BE2C (cell line): ENCODE measurements at regions not wholly inside any gene's neighbourhood (a gene's known extent, or its start where the extent isn't known, plus 50 kb on each side); places are given as distances from the start of the nearest gene placed in this dataset.

Experiments used
- DNase-seq: peaks from one replicate; pipeline ENCODE4 v3.0.0-alpha.2; 2020
- H3K27me3 ChIP-seq: fragments of 250-450 bp; sonication (Bioruptor Pico); 2 replicates; pipeline ENCODE4 v1.5.1; 2020; ENCODE audit warnings: mild to moderate bottlenecking
- H3K36me3 ChIP-seq: fragments of 250-450 bp; sonication (Bioruptor Pico); 2 replicates; pipeline ENCODE4 v1.5.1; 2020; ENCODE audit warnings: mild to moderate bottlenecking
- H3K4me1 ChIP-seq: fragments of 250-450 bp; sonication (Bioruptor Pico); 2 replicates; pipeline ENCODE4 v1.5.1; 2020
- H3K4me3 ChIP-seq: 2 replicates; pipeline ENCODE4 v1.5.1; 2011; ENCODE audit warnings: low read depth, low read length
- H3K9me3 ChIP-seq: fragments of 250-450 bp; sonication (Bioruptor Pico); 2 replicates; pipeline ENCODE4 v1.5.1; 2020
- CTCF ChIP-seq: IDR thresholded peaks from 2 replicates; pipeline ENCODE4 v1.5.1; 2012; ENCODE audit warnings: mild to moderate bottlenecking, low read depth, low read length

GRCh38 chr4:10345381-10345784 is 111.8 kb downstream of the ZNF518B start:
- no peak for TF ChIP-seq CTCF
- Histone ChIP-seq H3K4me1 (no peaks in the 10 kb centered on the region), H3K9me3 (no peaks in the 10 kb centered on the region), H3K36me3 (no peaks in the 10 kb centered on the region), H3K27me3 (no peaks in the 10 kb centered on the region), H3K4me3 (no peak overlapping the region)
- no peak for DNase-seq

GRCh38 chr4:10344824-10345223 is 112.4 kb downstream of the ZNF518B start:
- TF ChIP-seq CTCF = no peak
- Histone ChIP-seq H3K27me3 (no peaks in the 10 kb centered on the region), H3K4me3 (no peak overlapping the region), H3K9me3 (no peaks in the 10 kb centered on the region), H3K4me1 (no peaks in the 10 kb centered on the region), H3K36me3 (no peaks in the 10 kb centered on the region)
- no peak for DNase-seq

GRCh38 chr4:10343656-10344055 is 113.6 kb downstream of the ZNF518B start:
- Histone ChIP-seq H3K27me3 (no peaks in the 10 kb centered on the region), H3K9me3 (no peaks in the 10 kb centered on the region), H3K4me3 (no peak overlapping the region), H3K4me1 (no peaks in the 10 kb centered on the region), H3K36me3 (no peaks in the 10 kb centered on the region)
- no peak for TF ChIP-seq CTCF
- DNase-seq = no peak

GRCh38 chr4:10342866-10343265 is 114.4 kb downstream of the ZNF518B start:
- H3K4me3 ChIP-seq = no peak overlapping the region
- DNase-seq = no peak
- no peaks in the 10 kb centered on the region for H3K36me3 ChIP-seq

GRCh38 chr4:10336471-10336870 is 120.8 kb downstream of the ZNF518B start:
- Histone ChIP-seq H3K27me3 (no peaks in the 10 kb centered on the region), H3K9me3 (no peaks in the 10 kb centered on the region), H3K36me3 (no peaks in the 10 kb centered on the region), H3K4me3 (no peak overlapping the region), H3K4me1 (no peaks in the 10 kb centered on the region)
- TF ChIP-seq CTCF = no peak
- no peak for DNase-seq

More at GRCh38 chr4:10342866-10343265, 114.4 kb downstream of the ZNF518B start:
- H3K9me3 ChIP-seq = no peaks in the 10 kb centered on the region
- no peaks in the 10 kb centered on the region for H3K4me1 ChIP-seq
- H3K27me3 ChIP-seq = no peaks in the 10 kb centered on the region
- no peak for TF ChIP-seq CTCF

GRCh38 chr4:10335050-10335449 is 122.2 kb downstream of the ZNF518B start:
- Histone ChIP-seq H3K4me3 (no peak overlapping the region), H3K4me1 (no peaks in the 10 kb centered on the region), H3K27me3 (no peaks in the 10 kb centered on the region), H3K9me3 (no peaks in the 10 kb centered on the region), H3K36me3 (no peaks in the 10 kb centered on the region)
- TF ChIP-seq CTCF = no peak
- DNase-seq = no peak
